ENCODE measurements at regions not wholly inside any gene's neighbourhood (a gene's known extent, or its start where the extent isn't known, plus 50 kb on each side); places are given as distances from the start of the nearest gene placed in this dataset.
"Not testable (repeated sequence)": the region's sequence is repeated elsewhere in the genome, so short reads cannot be mapped to it uniquely, and the experiment has no call there.

DNA sequence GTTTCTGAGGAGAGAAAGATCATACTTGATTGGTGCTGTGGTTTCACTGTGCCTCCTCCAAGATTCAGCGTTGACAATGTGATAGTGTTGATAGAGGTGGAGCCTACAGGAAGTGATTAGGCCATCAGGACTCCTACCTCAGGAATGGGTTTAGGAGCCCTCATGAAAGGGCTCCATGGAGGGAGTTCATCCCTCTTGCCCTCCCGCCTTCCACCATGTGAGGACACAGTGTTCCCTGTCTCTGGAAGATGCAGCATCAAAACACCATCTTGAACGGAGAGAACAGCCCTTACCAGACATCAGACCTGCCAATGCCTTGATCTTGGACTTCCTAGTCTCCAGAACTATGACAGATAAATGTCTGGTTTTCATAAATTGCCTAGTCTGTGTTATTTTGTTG lies 156.7 kb downstream of the FOXD4L6 start:
- not testable (repeated sequence) for H2AFZ ChIP-seq (ENCODE audit: low read length, unreplicated experiment); H3K27me3 ChIP-seq (ENCODE audit: insufficient read depth, low read length); H3K4me3 ChIP-seq (ENCODE audit: low read depth, low read length); H3K79me2 ChIP-seq (ENCODE audit: control insufficient read depth, insufficient read depth, low read length, unreplicated experiment); H3K27ac ChIP-seq (ENCODE audit: low read depth, low read length); H3K4me1 ChIP-seq (ENCODE audit: control insufficient read depth, insufficient read depth, low read length, unreplicated experiment); H3K36me3 ChIP-seq (ENCODE audit: insufficient read depth, low read length)

DNA sequence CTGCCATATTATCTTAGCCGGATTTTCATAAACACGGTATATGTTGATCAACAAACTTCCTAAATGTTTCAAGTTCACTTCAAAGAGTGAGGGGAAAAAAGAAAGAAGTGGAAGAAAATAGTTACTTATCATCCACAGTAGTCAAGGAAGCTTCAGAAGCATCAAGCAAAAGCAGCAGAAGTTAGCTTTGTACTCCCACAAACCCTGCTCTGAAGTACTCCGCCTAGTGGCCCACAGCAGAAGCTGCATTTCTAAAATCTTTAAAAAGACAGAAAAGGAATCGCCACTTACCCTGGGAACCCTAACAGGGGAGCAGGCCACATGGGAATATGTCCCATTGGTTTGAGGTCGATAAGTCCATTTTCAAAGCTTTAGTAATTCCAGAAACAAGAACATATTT lies 158.1 kb downstream of the FOXD4L6 start:
- H3K27ac ChIP-seq (ENCODE audit: low read depth, low read length); H3K27me3 ChIP-seq (ENCODE audit: insufficient read depth, low read length); H2AFZ ChIP-seq (ENCODE audit: low read length, unreplicated experiment); H3K79me2 ChIP-seq (ENCODE audit: control insufficient read depth, insufficient read depth, low read length, unreplicated experiment); H3K4me1 ChIP-seq (ENCODE audit: control insufficient read depth, insufficient read depth, low read length, unreplicated experiment); H3K36me3 ChIP-seq (ENCODE audit: insufficient read depth, low read length); H3K4me3 ChIP-seq (ENCODE audit: low read depth, low read length): not testable (repeated sequence)

DNA sequence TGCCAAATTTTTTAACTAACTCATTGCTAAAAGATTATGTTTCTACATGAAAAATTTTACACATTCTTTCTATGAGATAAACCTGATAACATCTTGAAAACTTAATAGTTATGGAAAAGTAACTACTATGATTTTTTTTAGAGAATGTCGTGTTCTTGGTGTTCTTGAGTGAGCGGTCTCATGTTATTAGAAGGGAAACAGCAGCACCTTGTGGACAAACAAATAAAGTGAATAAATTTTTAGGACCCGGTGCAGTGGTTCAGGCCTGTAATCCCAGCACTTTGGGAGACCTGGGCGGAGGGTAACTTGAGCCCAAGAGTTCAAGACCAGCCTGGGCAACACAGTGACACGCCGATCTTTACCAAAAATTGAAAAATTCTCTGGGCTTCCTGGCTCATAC lies 166.0 kb downstream of the FOXD4L6 start:
- H3K27ac ChIP-seq (ENCODE audit: low read depth, low read length); H3K36me3 ChIP-seq (ENCODE audit: insufficient read depth, low read length); H3K4me1 ChIP-seq (ENCODE audit: control insufficient read depth, insufficient read depth, low read length, unreplicated experiment); H3K4me3 ChIP-seq (ENCODE audit: low read depth, low read length); H2AFZ ChIP-seq (ENCODE audit: low read length, unreplicated experiment); H3K79me2 ChIP-seq (ENCODE audit: control insufficient read depth, insufficient read depth, low read length, unreplicated experiment); H3K27me3 ChIP-seq (ENCODE audit: insufficient read depth, low read length): not testable (repeated sequence)

DNA sequence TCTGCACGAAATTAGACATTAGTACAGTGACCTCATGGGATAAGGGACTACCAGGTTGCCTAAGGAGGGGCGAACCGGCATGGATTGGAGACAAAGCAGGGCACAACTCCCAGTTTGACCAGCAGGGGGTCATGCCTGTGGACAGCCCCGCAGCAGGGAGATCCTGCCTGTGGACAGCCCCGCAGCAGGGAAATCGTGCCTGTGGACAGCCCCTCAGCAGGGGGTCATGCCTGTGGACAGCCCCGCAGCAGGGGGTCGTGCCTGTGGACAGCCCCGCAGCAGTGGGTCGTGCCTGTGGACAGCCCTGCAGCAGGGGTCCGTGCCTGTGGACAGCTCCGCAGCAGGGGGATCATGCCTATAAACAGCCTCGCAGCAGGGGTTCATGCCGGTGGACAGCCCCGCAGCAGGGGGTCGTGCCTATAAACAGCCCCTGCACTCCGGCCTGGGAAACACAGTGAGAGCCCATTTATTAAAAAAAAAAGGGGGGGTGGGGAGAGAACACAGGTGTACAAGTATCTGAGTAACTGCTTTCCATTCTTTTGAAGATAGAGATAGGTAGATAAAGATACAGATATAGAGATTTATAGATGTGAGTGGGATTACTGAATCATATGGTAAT lies 176.5 kb downstream of the FOXD4L6 start:
- not testable (repeated sequence) for H3K4me1 ChIP-seq (ENCODE audit: control insufficient read depth, insufficient read depth, low read length, unreplicated experiment); H2AFZ ChIP-seq (ENCODE audit: low read length, unreplicated experiment); H3K4me3 ChIP-seq (ENCODE audit: low read depth, low read length); H3K36me3 ChIP-seq (ENCODE audit: insufficient read depth, low read length); H3K79me2 ChIP-seq (ENCODE audit: control insufficient read depth, insufficient read depth, low read length, unreplicated experiment); H3K27ac ChIP-seq (ENCODE audit: low read depth, low read length); H3K27me3 ChIP-seq (ENCODE audit: insufficient read depth, low read length)

DNA sequence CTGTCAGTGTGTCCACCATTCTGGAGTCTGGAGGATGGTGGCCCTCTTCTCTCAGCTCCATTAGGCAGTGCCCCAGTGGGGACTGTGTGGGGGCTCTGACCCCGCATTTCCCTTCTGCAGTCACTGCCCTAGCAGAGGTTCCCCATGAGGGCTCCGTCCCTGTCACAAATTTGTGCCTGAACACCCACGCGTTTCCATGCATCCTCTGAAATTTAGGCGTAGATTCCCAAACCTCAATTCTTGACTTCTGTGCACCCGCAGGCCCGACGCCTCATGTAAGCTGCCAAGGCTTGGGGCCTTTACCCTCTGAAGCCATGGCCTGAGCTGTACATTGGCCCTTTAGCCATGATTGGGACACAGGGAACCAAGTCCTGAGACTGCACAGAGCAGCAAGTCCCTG lies 182.3 kb downstream of the FOXD4L6 start:
- H3K79me2 ChIP-seq (ENCODE audit: control insufficient read depth, insufficient read depth, low read length, unreplicated experiment); H3K27me3 ChIP-seq (ENCODE audit: insufficient read depth, low read length); H3K36me3 ChIP-seq (ENCODE audit: insufficient read depth, low read length): not testable (repeated sequence)

DNA sequence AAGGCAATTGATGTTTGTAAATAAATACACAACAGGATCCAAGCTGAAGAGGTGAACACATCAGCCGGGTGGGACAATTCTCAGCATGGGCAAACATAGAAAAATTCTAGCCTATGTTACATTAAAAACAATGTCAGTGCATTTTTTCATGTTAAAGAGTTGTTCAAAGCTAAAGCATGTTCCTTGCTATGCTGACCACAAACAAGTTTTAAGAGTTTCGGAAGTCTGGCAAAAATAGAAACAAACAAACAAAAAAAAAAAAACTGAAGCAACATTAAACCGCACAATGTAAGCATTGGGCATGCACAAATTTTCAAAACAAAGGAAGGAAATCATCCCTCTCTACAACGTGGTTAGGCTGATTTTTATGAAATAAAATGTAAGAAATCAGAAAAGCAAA lies 185.8 kb downstream of the FOXD4L6 start:
- not testable (repeated sequence) for H3K36me3 ChIP-seq (ENCODE audit: insufficient read depth, low read length); H3K27me3 ChIP-seq (ENCODE audit: insufficient read depth, low read length); H2AFZ ChIP-seq (ENCODE audit: low read length, unreplicated experiment); H3K27ac ChIP-seq (ENCODE audit: low read depth, low read length); H3K79me2 ChIP-seq (ENCODE audit: control insufficient read depth, insufficient read depth, low read length, unreplicated experiment); H3K4me3 ChIP-seq (ENCODE audit: low read depth, low read length); H3K4me1 ChIP-seq (ENCODE audit: control insufficient read depth, insufficient read depth, low read length, unreplicated experiment)

More for the DNA sequence above, 182.3 kb downstream of the FOXD4L6 start:
- H3K27ac ChIP-seq (ENCODE audit: low read depth, low read length); H3K4me3 ChIP-seq (ENCODE audit: low read depth, low read length); H3K4me1 ChIP-seq (ENCODE audit: control insufficient read depth, insufficient read depth, low read length, unreplicated experiment); H2AFZ ChIP-seq (ENCODE audit: low read length, unreplicated experiment): not testable (repeated sequence)

DNA sequence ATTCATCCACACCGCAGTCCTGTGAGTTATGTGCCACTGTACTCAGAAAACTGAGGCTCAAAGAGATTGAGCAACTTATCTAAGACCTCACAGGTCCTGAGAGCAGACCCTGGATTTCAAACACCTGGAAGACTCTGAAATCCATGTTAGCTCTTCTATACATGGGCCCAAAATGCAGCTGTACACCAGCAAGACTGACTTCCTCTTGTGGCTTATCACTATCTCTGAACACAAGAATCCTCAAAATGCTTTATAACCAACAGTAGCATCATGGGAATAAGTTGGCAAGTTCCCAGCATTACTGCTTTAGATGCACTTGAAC lies 188.6 kb downstream of the FOXD4L6 start:
- not testable (repeated sequence) for H3K27ac ChIP-seq (ENCODE audit: low read depth, low read length); H2AFZ ChIP-seq (ENCODE audit: low read length, unreplicated experiment); H3K27me3 ChIP-seq (ENCODE audit: insufficient read depth, low read length); H3K36me3 ChIP-seq (ENCODE audit: insufficient read depth, low read length); H3K79me2 ChIP-seq (ENCODE audit: control insufficient read depth, insufficient read depth, low read length, unreplicated experiment); H3K4me1 ChIP-seq (ENCODE audit: control insufficient read depth, insufficient read depth, low read length, unreplicated experiment); H3K4me3 ChIP-seq (ENCODE audit: low read depth, low read length)

DNA sequence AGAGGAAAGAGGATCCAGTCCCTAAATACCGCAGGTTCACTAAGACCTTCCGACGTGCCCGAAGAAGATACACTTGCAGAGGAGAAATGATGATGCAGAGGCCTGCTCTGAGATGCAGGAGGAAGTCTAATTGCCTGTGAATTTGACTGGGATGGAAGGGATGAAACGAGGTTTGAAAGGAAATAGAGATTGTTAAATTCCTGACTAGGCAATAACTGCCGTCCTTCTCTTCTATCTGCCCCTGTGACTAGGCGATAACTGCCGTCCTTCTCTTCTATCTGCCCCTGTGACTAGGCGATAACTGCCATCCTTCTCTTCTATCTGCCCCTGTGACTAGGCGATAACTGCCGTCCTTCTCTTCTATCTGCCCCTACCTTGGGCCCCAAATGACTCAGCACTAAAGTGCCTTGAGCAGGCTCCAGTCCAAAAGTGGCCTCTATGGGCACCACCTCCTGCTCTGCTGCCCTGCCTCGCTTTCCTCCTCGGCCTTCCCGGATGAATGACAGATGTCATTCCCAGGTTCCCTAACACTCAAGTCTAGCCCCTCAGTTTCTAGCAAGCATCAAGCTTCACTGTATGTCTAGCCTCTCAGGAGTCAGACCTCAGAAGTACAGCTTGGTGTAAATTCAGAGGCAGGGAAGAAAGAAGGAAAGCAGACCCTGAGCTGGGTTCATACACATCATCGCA lies 189.1 kb downstream of the FOXD4L6 start:
- not testable (repeated sequence) for H3K4me3 ChIP-seq (ENCODE audit: low read depth, low read length); H3K4me1 ChIP-seq (ENCODE audit: control insufficient read depth, insufficient read depth, low read length, unreplicated experiment); H3K27me3 ChIP-seq (ENCODE audit: insufficient read depth, low read length); H2AFZ ChIP-seq (ENCODE audit: low read length, unreplicated experiment); H3K36me3 ChIP-seq (ENCODE audit: insufficient read depth, low read length); H3K79me2 ChIP-seq (ENCODE audit: control insufficient read depth, insufficient read depth, low read length, unreplicated experiment); H3K27ac ChIP-seq (ENCODE audit: low read depth, low read length)

DNA sequence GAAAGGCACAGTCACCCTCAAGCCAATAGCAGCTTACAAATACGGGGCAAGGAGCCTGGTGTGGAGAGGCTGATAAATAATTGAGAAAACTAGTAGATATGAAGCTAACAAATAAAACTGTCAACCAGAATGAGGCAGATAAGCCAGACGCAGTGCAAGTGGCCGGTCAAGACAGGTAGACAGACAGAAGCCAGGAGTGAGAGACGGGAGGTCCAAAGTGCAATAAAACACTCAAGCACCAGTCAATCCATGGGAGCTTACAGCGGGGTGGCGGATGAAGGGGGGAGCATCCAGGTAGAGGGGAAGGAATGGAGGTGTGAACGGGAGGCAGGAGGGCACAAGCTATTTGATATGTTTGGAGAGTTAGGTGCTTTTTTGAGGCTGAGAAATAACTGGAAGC lies 193.1 kb downstream of the FOXD4L6 start:
- Histone ChIP-seq H2AFZ (ENCODE audit: low read length, unreplicated experiment) (no peak overlapping the region), H3K4me3 (ENCODE audit: low read depth, low read length) (no peak overlapping the region), H3K4me1 (ENCODE audit: control insufficient read depth, insufficient read depth, low read length, unreplicated experiment) (no peaks in the 10 kb centered on the region), H3K79me2 (ENCODE audit: control insufficient read depth, insufficient read depth, low read length, unreplicated experiment) (no peaks in the 10 kb centered on the region), H3K36me3 (ENCODE audit: insufficient read depth, low read length) (no peaks in the 10 kb centered on the region), H3K27me3 (ENCODE audit: insufficient read depth, low read length) (peaks cover 5% of the 10 kb centered on the region; the same call in 1 of the 2 replicates), H3K27ac (ENCODE audit: low read depth, low read length) (no peak overlapping the region)

DNA sequence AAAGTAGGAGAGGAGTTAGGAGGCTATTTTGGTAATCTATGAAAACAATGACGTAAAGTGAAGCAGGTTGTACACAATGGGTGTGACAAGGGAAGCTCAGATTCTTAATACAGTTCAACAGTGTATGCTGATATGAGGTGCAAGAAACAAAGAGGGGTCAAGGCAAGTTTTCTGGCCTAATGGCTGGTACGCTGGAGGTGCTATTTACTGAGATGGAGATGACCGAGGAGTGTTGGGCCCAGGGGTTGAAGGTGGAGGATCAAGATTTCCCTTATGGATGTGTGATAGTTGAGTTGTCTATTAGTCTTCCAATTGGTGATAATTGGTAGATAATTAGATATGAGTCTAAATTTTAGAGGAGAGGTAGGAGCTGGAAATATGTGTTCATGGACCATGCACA lies 194.0 kb downstream of the FOXD4L6 start:
- not testable (repeated sequence) for H2AFZ ChIP-seq (ENCODE audit: low read length, unreplicated experiment); H3K79me2 ChIP-seq (ENCODE audit: control insufficient read depth, insufficient read depth, low read length, unreplicated experiment); H3K36me3 ChIP-seq (ENCODE audit: insufficient read depth, low read length); H3K4me1 ChIP-seq (ENCODE audit: control insufficient read depth, insufficient read depth, low read length, unreplicated experiment); H3K27me3 ChIP-seq (ENCODE audit: insufficient read depth, low read length); H3K4me3 ChIP-seq (ENCODE audit: low read depth, low read length); H3K27ac ChIP-seq (ENCODE audit: low read depth, low read length)

DNA sequence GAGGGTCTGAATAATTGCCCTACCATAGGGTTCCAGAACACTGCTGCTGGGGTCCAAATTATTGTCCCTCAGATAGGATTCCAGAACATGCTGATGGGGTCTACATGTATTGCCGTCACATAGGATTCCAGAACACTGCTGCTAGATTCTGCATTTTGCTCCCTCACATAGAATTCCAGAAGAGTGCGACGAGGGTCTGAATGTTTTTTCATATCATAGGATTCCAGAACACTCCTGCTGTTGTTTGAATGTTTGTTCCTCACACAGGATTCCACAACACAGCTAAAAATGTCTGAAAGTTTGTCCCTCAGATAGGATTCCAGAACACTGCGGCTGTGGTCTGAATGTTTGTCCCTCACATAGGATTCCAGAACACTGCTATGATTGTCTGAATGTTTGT lies 198.1 kb downstream of the FOXD4L6 start:
- H3K79me2 ChIP-seq (ENCODE audit: control insufficient read depth, insufficient read depth, low read length, unreplicated experiment); H3K36me3 ChIP-seq (ENCODE audit: insufficient read depth, low read length); H2AFZ ChIP-seq (ENCODE audit: low read length, unreplicated experiment); H3K27ac ChIP-seq (ENCODE audit: low read depth, low read length); H3K4me1 ChIP-seq (ENCODE audit: control insufficient read depth, insufficient read depth, low read length, unreplicated experiment); H3K4me3 ChIP-seq (ENCODE audit: low read depth, low read length): not testable (repeated sequence)
- peaks cover 34% of the 10 kb centered on the region; the same call in 1 of the 2 replicates for H3K27me3 ChIP-seq (ENCODE audit: insufficient read depth, low read length)
